Smooth muscle cell (in vitro differentiated cells): ENCODE measurements at regions not wholly inside any gene's neighbourhood (a gene's known extent, or its start where the extent isn't known, plus 50 kb on each side); places are given as distances from the start of the nearest gene placed in this dataset.

Experiments used
- DNase-seq: peaks from one replicate; lab custom pipeline; 2025; ENCODE audit not compliant: unreplicated experiment; lab: John Stamatoyannopoulos, UW
- H2AFZ ChIP-seq: fragments of 200-600 bp; sonication (generic); 2 replicates; pipeline ENCODE4 v1.6.0; 2016; ENCODE audit warnings: antibody characterized with exemption, low read depth, mild to moderate bottlenecking
- H3F3A ChIP-seq: fragments of 200-600 bp; sonication (generic); 2 replicates; pipeline ENCODE4 v1.6.0; 2017; ENCODE audit warnings: antibody characterized with exemption, low read depth
- H3K27ac ChIP-seq: fragments of 200-600 bp; sonication (generic); 2 replicates; pipeline ENCODE4 v1.5.1; 2016; ENCODE audit warnings: low read depth, mild to moderate bottlenecking
- H3K27me3 ChIP-seq: fragments of 200-600 bp; sonication (generic); 2 replicates; pipeline ENCODE4 v1.6.1; 2016; ENCODE audit warnings: low read depth, mild to moderate bottlenecking
- H3K36me3 ChIP-seq: fragments of 200-600 bp; sonication (generic); 2 replicates; pipeline ENCODE4 v1.5.1; 2016; ENCODE audit warnings: low read depth
- H3K4me1 ChIP-seq: fragments of 200-600 bp; sonication (generic); 2 replicates; pipeline ENCODE4 v1.5.1; 2016; ENCODE audit warnings: low read depth
- H3K4me2 ChIP-seq: fragments of 200-600 bp; sonication (generic); 2 replicates; pipeline ENCODE4 v1.6.0; 2016; ENCODE audit warnings: mild to moderate bottlenecking
- H3K4me3 ChIP-seq: fragments of 200-600 bp; sonication (generic); 2 replicates; pipeline ENCODE4 v1.5.1; 2016; ENCODE audit warnings: mild to moderate bottlenecking
- H3K79me2 ChIP-seq: fragments of 200-600 bp; sonication (generic); 2 replicates; pipeline ENCODE4 v1.6.0; 2016; ENCODE audit warnings: low read depth, mild to moderate bottlenecking
- H3K9ac ChIP-seq: fragments of 200-600 bp; sonication (generic); 2 replicates; pipeline ENCODE4 v1.6.0; 2016; ENCODE audit warnings: low read depth
- H3K9me3 ChIP-seq: fragments of 200-600 bp; sonication (generic); replicated peaks from 2 replicates; pipeline ENCODE4 v1.5.1; 2016; ENCODE audit warnings: low read depth
- H4K20me1 ChIP-seq: fragments of 200-600 bp; sonication (generic); 2 replicates; pipeline ENCODE4 v1.6.0; 2016; ENCODE audit warnings: low read depth
- WGBS: methylation state at CpG from one replicate; pipeline ENCODE4 v1.1.7; 2016; ENCODE audit warnings: low lambda C conversion rate; 5-methylcytosine and 5-hydroxymethylcytosine counted together
- TF ChIP-seq, protein P1 (sequence below): fragments of 200-600 bp; sonication (generic); IDR thresholded peaks from 2 replicates; pipeline ENCODE4 v1.5.1; 2017; ENCODE audit warnings: borderline replicate concordance, mild to moderate bottlenecking, antibody characterized with exemption; ENCODE audit not compliant: insufficient read depth, poor library complexity, severe bottlenecking

- H3K27me3 ChIP-seq = no peaks in the 10 kb centered on the region
- TF ChIP-seq, protein P1, sequence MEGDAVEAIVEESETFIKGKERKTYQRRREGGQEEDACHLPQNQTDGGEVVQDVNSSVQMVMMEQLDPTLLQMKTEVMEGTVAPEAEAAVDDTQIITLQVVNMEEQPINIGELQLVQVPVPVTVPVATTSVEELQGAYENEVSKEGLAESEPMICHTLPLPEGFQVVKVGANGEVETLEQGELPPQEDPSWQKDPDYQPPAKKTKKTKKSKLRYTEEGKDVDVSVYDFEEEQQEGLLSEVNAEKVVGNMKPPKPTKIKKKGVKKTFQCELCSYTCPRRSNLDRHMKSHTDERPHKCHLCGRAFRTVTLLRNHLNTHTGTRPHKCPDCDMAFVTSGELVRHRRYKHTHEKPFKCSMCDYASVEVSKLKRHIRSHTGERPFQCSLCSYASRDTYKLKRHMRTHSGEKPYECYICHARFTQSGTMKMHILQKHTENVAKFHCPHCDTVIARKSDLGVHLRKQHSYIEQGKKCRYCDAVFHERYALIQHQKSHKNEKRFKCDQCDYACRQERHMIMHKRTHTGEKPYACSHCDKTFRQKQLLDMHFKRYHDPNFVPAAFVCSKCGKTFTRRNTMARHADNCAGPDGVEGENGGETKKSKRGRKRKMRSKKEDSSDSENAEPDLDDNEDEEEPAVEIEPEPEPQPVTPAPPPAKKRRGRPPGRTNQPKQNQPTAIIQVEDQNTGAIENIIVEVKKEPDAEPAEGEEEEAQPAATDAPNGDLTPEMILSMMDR = no peak
- no peak overlapping the region for H2AFZ ChIP-seq
- H3K4me1 ChIP-seq = no peaks in the 10 kb centered on the region
- H3K79me2 ChIP-seq = no peaks in the 10 kb centered on the region
- H3K9me3 ChIP-seq = no peaks in the 10 kb centered on the region
- no peaks in the 10 kb centered on the region for H3F3A ChIP-seq
- no peak overlapping the region for H3K9ac ChIP-seq
- H3K4me3 ChIP-seq = no peak overlapping the region
- 92% methylated on average over 7 of the region's 7 CpGs for WGBS
- no peak overlapping the region for H3K4me2 ChIP-seq
- H3K36me3 ChIP-seq = no peaks in the 10 kb centered on the region
- no peak overlapping the region for H3K27ac ChIP-seq
- no peaks in the 10 kb centered on the region for H4K20me1 ChIP-seq
- DNase-seq = no peak
Measured at GRCh38 chr15:53165988-53166683, 376.0 kb upstream of the ONECUT1 start.

- Histone ChIP-seq H3K27me3 (no peaks in the 10 kb centered on the region), H3K36me3 (no peaks in the 10 kb centered on the region)
Measured at GRCh38 chr15:53160092-53160704, 370.1 kb upstream of the ONECUT1 start.

GRCh38 chr15:53159458-53159857 is 369.3 kb upstream of the ONECUT1 start:
- Histone ChIP-seq H3K4me1 (no peaks in the 10 kb centered on the region), H3K36me3 (no peaks in the 10 kb centered on the region), H3K9ac (no peak overlapping the region), H4K20me1 (no peaks in the 10 kb centered on the region), H3K9me3 (no peaks in the 10 kb centered on the region), H3K27ac (no peak overlapping the region), H2AFZ (no peak overlapping the region), H3K27me3 (no peaks in the 10 kb centered on the region), H3K4me2 (no peak overlapping the region), H3F3A (no peaks in the 10 kb centered on the region), H3K4me3 (no peak overlapping the region), H3K79me2 (no peaks in the 10 kb centered on the region)
- TF ChIP-seq, protein P1 = no peak
- DNase-seq = no peak

More at GRCh38 chr15:53160092-53160704, 370.1 kb upstream of the ONECUT1 start:
- Histone ChIP-seq H2AFZ (no peak overlapping the region), H4K20me1 (no peaks in the 10 kb centered on the region), H3K4me2 (no peak overlapping the region), H3K27ac (no peak overlapping the region), H3K4me3 (no peak overlapping the region), H3K9ac (no peak overlapping the region), H3K4me1 (no peaks in the 10 kb centered on the region), H3K9me3 (no peaks in the 10 kb centered on the region), H3K79me2 (no peaks in the 10 kb centered on the region), H3F3A (no peaks in the 10 kb centered on the region)
- TF ChIP-seq, protein P1 = no peak
- no peak for DNase-seq
- 80% methylated on average over 3 of the region's 3 CpGs for WGBS

- H3K27me3 ChIP-seq = no peaks in the 10 kb centered on the region
- DNase-seq = no peak
- 87% methylated on average over 3 of the region's 3 CpGs for WGBS
Measured at GRCh38 chr15:53158995-53159394, 368.9 kb upstream of the ONECUT1 start.

More at GRCh38 chr15:53158995-53159394, 368.9 kb upstream of the ONECUT1 start:
- Histone ChIP-seq H3K4me1 (no peaks in the 10 kb centered on the region), H3K79me2 (no peaks in the 10 kb centered on the region), H4K20me1 (no peaks in the 10 kb centered on the region), H2AFZ (no peak overlapping the region), H3F3A (no peaks in the 10 kb centered on the region), H3K36me3 (no peaks in the 10 kb centered on the region), H3K4me3 (no peak overlapping the region), H3K4me2 (no peak overlapping the region), H3K27ac (no peak overlapping the region), H3K9me3 (no peaks in the 10 kb centered on the region), H3K9ac (no peak overlapping the region)
- TF ChIP-seq, protein P1 = no peak
